ENCODE measurements at regions not wholly inside any gene's neighbourhood (a gene's known extent, or its start where the extent isn't known, plus 50 kb on each side); places are given as distances from the start of the nearest gene placed in this dataset.
A peak's percentile ranks its signal among the peaks of the same experiment; 100 is the strongest.

GRCh38 chr17:73815474-73815873 lies 171.2 kb upstream of the SDK2 start:
- DNase-seq (no peak), ATAC-seq (no peak)

DNA sequence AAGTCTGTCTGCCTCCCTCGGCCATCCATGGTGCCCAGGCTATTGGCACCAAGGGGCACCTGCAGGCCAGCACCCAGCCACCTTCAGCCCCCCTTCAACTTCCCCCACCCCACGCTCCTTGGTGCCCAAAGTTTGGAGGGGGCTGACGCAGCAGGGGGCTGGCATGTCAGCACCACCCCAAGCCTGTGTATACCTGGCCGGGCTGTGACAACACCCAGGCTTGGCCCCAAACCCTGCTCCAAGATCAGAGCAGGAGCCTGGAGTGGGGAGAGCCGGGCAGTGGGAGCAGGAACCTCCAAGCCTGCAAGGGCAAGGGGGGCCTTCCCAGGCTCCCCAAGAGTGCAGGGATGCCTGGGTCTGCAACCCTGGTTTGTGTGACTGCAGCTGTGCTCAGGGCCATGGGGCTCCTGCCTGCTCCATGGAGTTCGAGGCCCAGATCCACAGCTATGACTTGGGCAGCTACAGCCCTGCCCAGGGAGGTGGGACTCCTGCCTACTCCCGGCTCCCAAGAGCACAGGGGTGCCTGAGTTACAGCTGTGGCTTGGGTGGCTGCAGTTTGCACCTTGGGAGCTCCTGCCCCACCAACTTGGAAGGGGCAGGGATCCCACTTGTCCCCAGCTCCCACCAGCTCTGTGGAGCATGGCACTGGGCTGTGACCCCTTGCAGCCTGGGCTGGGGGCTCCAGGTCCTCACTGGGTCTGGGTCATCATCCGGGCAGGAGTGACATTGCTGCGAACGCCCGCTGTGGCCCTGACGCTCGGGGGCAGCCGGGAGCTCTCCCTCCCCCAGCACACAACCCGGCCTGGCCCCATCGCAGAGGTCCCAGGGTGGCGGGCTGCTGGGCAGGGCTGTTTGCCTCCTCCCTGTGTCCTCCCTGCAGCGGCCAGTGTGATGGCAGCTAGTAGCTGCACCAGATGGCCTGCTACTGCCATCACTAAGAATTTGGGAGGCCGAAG lies 175.5 kb upstream of the SDK2 start:
- DNase-seq = no peak
- no peak for ATAC-seq

- no peak for ATAC-seq
- no peak for DNase-seq
Measured at GRCh38 chr17:73820686-73821448, 176.6 kb upstream of the SDK2 start.

- DNase-seq (no peak), ATAC-seq (no peak)
Measured at GRCh38 chr17:73821665-73822064, 177.4 kb upstream of the SDK2 start.

DNA sequence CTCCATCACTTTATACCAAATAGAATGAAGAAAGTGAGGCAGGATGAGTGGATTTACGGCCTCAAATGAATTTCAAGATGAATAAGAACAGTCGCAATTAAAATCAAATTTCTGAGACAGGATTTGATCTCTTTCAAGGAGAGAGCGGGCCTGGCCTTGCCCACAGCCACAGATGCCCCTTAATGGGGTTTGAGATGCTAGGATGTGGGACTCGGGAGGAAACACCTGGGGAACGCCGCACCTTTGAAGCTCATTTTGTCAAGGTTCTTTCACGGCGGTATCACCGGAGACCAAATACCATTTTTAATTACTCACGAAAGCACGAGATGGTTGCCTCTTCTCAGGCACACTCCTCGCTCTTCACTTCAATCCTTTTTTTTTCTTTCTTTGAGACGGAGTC lies 178.1 kb upstream of the SDK2 start:
- DNase-seq (no peak), ATAC-seq (no peak)

DNA sequence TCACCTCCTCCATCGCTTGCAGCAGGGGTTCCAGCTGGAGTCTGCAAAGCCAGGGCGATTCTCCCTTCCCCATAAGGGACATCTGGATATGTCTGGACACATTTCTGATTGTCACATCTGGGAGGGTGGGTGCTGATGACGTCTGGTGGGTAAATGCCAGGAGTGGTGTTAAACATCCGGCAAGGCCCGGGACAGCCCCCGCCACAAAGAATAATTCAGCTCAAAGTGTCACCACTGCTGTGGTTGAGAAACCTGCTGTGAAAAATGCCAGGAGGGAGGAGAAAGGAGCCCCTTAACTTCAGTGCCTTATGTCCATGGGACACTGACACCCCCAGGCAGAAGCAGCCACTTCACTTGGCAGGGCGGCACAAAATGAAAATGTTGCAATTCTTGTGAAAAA lies 179.4 kb upstream of the SDK2 start:
- DNase-seq = no peak
- ATAC-seq = no peak

GRCh38 chr17:73824321-73824720 lies 180.1 kb upstream of the SDK2 start:
- ATAC-seq = no peak

DNA sequence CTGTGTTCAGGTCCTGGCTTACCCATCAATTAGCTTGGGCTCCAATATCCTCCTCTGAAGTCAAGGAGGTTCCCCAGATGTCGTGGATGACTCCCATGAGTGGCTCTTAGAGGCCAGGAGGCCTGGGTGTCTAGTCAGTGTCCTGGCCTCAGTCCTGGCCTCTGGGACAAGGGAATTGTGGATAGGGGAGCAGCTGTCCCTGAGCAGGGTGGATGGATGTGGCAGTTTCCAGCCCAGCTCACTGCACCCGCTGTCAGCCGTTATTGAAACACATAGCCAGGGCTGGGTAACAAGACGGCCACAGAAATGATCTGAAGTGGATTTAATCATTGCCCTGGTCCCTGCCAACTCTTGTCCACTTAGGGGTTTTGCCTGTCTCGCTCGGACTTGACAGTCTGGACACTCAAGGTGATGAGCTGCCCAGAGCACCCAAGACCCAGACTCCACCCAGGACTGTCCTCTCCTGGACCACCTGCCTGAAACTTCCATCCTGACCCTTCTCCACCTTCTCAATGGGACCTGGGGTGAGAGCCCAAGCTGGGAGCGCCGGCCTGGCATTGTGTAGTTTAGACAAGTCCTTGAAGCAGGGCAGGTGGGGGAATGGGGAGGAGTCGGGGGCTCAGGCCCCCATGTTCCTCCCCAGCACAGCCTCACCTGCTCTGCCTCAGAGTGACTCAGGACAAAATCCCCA lies 182.1 kb upstream of the SDK2 start:
- DNase-seq (no peak), ATAC-seq (no peak)

More at GRCh38 chr17:73824321-73824720, 180.1 kb upstream of the SDK2 start:
- no peak for DNase-seq

DNA sequence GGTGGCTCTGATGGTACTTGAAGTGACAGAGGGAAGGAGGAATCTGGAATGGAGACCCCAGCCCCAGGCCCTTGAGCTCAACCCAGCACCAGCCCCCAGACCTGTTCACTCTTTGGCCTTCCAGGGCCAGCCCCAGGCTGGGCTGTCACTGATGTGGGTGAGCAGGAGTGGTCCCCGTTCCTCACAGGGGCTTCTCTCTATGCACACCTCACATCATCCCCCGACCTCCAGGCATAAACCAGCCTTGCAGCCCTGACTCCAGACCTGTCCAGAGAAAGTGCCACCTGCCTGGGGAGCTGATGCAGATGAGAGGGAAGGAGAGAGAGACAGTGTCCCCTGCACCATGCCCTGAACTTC lies 182.6 kb upstream of the SDK2 start:
- DNase-seq (no peak), ATAC-seq (no peak)

DNA sequence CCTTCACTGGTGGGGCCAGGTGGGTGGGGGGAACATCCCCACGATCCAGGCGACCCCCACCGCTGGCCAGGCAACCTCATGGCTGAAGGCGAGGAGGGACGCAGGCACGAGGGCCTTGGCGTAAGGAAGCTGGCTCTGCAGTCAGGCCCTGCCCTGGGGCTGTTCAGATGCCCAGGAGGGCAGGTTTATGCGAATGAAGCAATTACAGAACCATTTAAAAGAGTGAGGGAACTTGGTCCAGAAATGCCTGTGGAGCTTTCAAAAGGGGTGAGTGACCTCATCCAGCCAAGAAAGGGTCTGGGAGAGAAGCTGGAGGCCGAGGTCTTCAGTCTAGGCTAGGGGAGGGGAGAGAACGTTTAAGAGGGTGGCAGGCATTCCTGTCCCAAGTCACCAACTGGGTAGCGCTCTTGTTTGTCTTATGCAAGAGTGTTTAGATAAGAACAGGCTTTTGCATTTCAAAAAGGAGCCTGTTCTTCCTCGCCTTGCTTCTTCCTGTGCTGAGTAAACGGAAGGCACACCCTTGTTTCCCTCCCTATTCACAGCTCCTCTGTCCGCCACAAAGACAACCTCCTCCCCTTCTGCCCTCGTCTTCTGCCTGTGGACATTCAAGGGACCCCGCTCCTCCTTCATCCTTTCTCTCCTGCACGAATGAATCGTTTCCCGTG lies 183.5 kb upstream of the SDK2 start:
- DNase-seq (no peak), ATAC-seq (no peak)

DNA sequence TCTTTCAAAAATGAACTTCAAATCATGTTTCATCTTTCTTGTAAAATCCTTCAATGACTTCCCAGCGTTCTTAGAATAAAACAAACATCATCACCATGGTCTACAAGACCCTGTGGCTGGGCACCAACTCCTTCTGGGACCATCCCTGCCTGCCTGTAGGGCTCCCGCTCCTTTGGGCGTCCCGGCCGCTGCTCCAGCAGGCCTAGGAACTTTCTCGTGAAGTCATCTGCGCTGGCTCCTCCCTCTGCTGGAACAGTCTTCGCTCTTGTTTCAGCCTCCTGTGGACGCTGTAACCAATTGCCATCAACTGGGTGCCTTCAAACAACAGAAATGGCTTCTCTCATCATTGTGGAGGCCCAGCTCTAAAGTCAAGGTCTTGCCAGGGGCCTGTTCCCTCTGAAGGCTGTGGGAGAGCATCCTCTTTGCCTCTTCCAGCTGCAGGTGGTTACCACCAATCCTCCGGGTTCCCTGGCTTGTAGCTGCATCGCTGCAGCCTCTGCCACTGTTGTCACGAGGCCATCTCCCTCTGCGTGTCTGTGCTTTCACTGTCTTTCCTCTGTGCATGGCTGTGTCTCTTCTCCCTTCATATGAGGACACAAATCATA lies 185.5 kb upstream of the SDK2 start:
- DNase-seq (no peak), ATAC-seq (no peak)

DNA sequence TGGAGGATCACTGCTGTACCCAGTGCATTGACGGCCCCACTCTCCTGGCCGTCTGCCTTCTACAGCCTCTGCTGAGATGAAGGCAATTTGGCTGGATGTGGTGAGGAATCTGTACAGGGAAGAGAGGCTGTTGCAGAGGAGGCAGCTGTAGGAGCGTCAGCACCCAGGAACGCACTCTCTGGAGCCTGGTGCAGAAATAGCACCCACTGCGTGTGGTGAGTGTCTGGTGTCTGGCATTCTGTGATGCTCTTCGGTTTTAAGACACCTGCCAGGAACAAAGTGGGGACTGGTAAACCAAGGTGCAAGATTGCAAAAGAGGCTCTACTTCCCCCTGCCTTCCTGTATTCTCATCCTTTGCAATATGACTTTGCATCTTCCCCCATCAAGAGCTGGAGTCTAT lies 187.5 kb upstream of the SDK2 start:
- no peak for DNase-seq
- ATAC-seq = no peak

DNA sequence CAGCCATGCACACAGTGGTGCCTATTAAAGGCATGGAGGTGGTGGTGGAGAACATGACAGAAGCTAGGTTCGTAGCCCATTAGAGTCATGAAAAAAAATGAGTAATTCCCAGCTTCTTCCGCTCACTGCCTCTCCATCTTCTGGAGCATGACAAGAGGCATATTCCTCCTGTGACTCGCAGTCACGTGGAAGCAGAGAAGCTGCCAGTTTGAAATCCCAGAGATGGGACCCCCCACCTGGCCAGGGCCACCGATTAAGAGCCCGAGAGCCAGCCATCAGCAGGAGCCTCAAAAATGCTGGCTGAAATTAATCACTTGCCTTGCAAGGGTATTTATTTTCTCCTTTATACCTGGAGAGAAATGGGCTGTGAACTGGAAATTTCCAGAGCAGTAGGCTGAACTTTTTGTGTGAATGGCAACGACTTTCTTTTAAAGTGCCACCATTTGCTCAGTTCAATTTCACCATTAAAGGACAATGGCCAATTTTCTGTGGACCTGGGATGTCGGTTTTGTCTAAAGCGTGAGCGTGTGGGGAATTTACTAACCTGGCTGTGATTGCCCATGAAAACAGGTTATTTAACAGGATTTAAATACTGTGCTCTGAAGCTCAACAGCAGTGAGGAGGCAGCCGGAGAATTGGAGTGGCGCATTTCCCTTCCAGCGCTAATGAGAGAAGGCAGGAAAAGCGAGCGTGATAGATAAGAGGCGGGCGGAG lies 189.7 kb upstream of the SDK2 start:
- ATAC-seq (no peak), DNase-seq (no peak)

DNA sequence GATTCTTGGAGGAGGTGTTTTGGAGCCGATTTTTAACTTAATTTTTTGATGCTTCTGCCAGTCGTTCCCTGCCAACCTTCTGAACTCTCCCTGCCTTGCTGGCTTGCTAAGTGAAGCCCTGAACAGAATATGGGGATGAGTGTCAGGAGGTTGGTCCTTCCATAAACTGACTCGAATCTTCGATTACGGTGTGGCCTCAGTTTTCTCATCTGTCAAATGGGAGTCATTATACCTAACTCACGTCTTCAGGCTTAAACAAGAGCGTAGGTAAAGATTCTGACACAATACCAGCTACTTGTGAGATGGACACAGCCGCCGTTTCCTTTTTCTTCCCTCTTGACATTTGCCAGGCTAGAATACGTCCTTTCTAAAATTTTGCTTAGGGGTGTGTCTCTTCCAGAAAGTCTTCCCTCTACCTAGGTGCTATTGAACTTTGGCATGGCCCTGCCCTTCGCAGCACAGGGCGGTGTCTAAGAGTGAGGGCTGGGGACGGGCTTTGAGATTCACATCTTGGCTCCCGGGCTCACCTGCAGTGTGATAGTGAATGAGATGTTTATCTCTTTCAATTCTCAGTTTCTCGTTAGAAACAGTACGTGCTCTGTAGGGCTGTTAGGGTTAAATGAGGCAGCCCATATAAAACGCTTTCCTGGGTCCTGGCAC lies 190.6 kb upstream of the SDK2 start:
- no peak for DNase-seq
- no peak for ATAC-seq

DNA sequence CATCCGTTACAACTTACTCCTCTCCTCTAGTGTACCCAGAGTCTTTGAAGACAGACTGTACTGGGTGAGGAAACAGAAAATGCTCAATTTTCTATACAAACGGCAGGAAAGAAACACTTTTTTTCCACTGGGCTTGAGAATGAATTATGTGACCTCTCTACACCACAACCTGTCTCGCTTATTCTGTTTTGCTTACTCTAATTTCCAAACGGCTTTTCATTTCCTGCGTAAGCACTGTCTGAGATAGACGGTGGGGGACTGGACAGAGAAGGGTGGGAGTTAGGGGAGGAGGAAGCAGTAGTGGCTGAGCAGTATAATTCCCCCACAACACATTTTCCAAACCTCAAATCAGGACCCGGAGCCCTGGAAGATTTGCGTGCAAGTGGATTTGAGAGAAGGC lies 191.4 kb upstream of the SDK2 start:
- DNase-seq = no peak
- no peak for ATAC-seq

DNA sequence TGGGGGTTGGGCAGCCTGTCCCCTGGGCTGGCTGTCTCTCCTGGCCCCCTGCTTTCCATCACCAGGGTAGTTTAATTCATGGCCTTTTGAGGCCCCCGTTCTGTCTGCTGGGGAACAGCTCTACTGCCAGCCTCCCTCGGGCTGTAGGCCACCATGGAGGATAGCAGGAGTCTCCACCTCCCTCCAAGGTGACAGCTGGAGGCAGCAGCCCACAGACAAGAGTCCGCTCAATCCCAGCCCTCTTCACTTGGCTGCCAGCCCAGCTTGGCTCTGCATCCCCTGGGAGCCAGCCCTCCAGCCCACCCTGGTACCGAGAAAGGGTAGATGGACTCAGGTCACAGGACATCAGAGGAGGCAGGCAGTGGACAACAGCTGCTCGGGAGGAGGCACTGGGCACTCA lies 194.6 kb upstream of the SDK2 start:
- DNase-seq = no peak
- no peak for ATAC-seq

- ATAC-seq = no peak
- no peak for DNase-seq
Measured at GRCh38 chr17:73840829-73841228, 196.6 kb upstream of the SDK2 start.

GRCh38 chr17:73841431-73842060 lies 197.3 kb upstream of the SDK2 start:
- peak; percentile 40 for ATAC-seq
- DNase-seq = no peak

DNA sequence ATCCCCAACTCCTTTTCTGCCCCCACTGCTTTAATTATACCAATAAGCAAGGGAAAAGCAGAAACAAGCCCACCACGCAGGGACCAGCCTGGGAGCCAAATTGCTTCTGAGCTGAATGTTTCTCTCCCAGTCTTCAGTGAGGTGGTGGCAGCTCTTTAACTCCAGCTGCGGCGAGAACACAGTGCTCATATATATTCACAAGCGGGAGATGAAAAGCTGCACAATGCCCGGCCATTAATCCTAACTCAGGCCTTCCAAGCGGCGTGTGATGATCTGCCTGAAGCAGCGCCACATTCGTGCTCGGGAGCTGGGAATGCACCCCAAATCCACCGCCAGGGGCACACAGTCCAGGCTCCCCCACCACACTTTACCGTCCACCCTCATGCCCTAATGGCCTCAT lies 203.7 kb upstream of the SDK2 start:
- ATAC-seq (no peak), DNase-seq (no peak)

- DNase-seq = no peak
- ATAC-seq = no peak
Measured at GRCh38 chr17:73850426-73850825, 206.2 kb upstream of the SDK2 start.

All from stimulated activated naive CD8-positive, alpha-beta T cell treated with anti-CD3 and anti-CD28 coated beads, Interleukin-15, Interleukin-2, amounts not matched to agents 100 U/mL and 50 U/mL, for 24 hours (primary cell).